Chondrocyte (in vitro differentiated cells): ENCODE measurements at regions not wholly inside any gene's neighbourhood (a gene's known extent, or its start where the extent isn't known, plus 50 kb on each side); places are given as distances from the start of the nearest gene placed in this dataset.

Source experiments
- DNase-seq: peaks from one replicate; pipeline ENCODE4 v3.0.0; 2021; ENCODE audit warnings: mixed read lengths, low spot score
- H3K27ac Mint-ChIP-seq: one replicate; pipeline ENCODE4 v1.8.0; 2021; ENCODE audit warnings: mild to moderate bottlenecking, moderate library complexity, mixed read lengths; ENCODE audit not compliant: unreplicated experiment
- H3K27me3 Mint-ChIP-seq: 2 replicates; pipeline ENCODE4 v1.8.0; 2021; ENCODE audit warnings: low read depth, mixed read lengths
- H3K36me3 Mint-ChIP-seq: 2 replicates; pipeline ENCODE4 v1.8.0; 2021; ENCODE audit warnings: low read depth, mixed read lengths
- H3K4me1 Mint-ChIP-seq: 2 replicates; pipeline ENCODE4 v1.8.0; 2021; ENCODE audit warnings: low read depth, mild to moderate bottlenecking, mixed read lengths
- H3K4me3 Mint-ChIP-seq: one replicate; pipeline ENCODE4 v1.8.0; 2021; ENCODE audit warnings: mild to moderate bottlenecking, moderate library complexity, mixed read lengths; ENCODE audit not compliant: unreplicated experiment
- H3K9me3 Mint-ChIP-seq: 2 replicates; pipeline ENCODE4 v1.8.0; 2021; ENCODE audit warnings: low read depth, mixed read lengths
- TF ChIP-seq, protein P1 (sequence below): fragments of 200-600 bp; sonication (generic); IDR thresholded peaks from 2 replicates; pipeline ENCODE4 v1.5.0; 2021; ENCODE audit warnings: antibody characterized with exemption, mild to moderate bottlenecking, moderate library complexity

- no peak for DNase-seq
- H3K4me3 Mint-ChIP-seq = no peak overlapping the region
- no peak overlapping the region for H3K27ac Mint-ChIP-seq
- H3K4me1 Mint-ChIP-seq = peaks cover 21% of the 10 kb centered on the region
- H3K27me3 Mint-ChIP-seq = no peaks in the 10 kb centered on the region
- H3K9me3 Mint-ChIP-seq = peaks cover 19% of the 10 kb centered on the region
- H3K36me3 Mint-ChIP-seq = no peaks in the 10 kb centered on the region
- TF ChIP-seq, protein P1, sequence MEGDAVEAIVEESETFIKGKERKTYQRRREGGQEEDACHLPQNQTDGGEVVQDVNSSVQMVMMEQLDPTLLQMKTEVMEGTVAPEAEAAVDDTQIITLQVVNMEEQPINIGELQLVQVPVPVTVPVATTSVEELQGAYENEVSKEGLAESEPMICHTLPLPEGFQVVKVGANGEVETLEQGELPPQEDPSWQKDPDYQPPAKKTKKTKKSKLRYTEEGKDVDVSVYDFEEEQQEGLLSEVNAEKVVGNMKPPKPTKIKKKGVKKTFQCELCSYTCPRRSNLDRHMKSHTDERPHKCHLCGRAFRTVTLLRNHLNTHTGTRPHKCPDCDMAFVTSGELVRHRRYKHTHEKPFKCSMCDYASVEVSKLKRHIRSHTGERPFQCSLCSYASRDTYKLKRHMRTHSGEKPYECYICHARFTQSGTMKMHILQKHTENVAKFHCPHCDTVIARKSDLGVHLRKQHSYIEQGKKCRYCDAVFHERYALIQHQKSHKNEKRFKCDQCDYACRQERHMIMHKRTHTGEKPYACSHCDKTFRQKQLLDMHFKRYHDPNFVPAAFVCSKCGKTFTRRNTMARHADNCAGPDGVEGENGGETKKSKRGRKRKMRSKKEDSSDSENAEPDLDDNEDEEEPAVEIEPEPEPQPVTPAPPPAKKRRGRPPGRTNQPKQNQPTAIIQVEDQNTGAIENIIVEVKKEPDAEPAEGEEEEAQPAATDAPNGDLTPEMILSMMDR = no peak
These were observed 1155.3 kb upstream of the GJE1 start for GRCh38 chr6:140977403-140977802.

GRCh38 chr6:140976806-140977205, 1155.9 kb upstream of the GJE1 start:
- Mint-ChIP-seq H3K4me1 (peaks cover 21% of the 10 kb centered on the region), H3K27ac (no peak overlapping the region), H3K27me3 (no peaks in the 10 kb centered on the region), H3K36me3 (peaks cover 4% of the 10 kb centered on the region), H3K9me3 (peaks cover 24% of the 10 kb centered on the region), H3K4me3 (no peak overlapping the region)
- TF ChIP-seq, protein P1 = no peak
- DNase-seq = no peak

- peaks cover 35% of the 10 kb centered on the region for H3K9me3 Mint-ChIP-seq
- peaks cover 8% of the 10 kb centered on the region for H3K4me1 Mint-ChIP-seq
- no peak overlapping the region for H3K4me3 Mint-ChIP-seq
- no peak for DNase-seq
- peaks cover 10% of the 10 kb centered on the region for H3K36me3 Mint-ChIP-seq
- H3K27me3 Mint-ChIP-seq = no peaks in the 10 kb centered on the region
- H3K27ac Mint-ChIP-seq = no peak overlapping the region
- TF ChIP-seq, protein P1 = no peak
These were observed 1162.2 kb upstream of the GJE1 start for GRCh38 chr6:140970485-140970884.

- Mint-ChIP-seq H3K36me3 (peaks cover 10% of the 10 kb centered on the region), H3K9me3 (peaks cover 28% of the 10 kb centered on the region), H3K4me1 (peaks cover 8% of the 10 kb centered on the region), H3K27me3 (no peaks in the 10 kb centered on the region), H3K4me3 (no peak overlapping the region), H3K27ac (no peak overlapping the region)
- TF ChIP-seq, protein P1 = no peak
- DNase-seq = no peak
These were observed 1164.7 kb upstream of the GJE1 start for GRCh38 chr6:140968062-140968461.

GRCh38 chr6:140966676-140967075, 1166.0 kb upstream of the GJE1 start:
- TF ChIP-seq, protein P1 = no peak
- H3K27ac Mint-ChIP-seq = no peak overlapping the region
- no peak for DNase-seq
- H3K27me3 Mint-ChIP-seq = no peaks in the 10 kb centered on the region
- H3K9me3 Mint-ChIP-seq = peaks cover 16% of the 10 kb centered on the region
- peaks cover 5% of the 10 kb centered on the region for H3K36me3 Mint-ChIP-seq
- peaks cover 8% of the 10 kb centered on the region for H3K4me1 Mint-ChIP-seq
- no peak overlapping the region for H3K4me3 Mint-ChIP-seq
